KMS-11 (cell line): ENCODE measurements at regions not wholly inside any gene's neighbourhood (a gene's known extent, or its start where the extent isn't known, plus 50 kb on each side); places are given as distances from the start of the nearest gene placed in this dataset.

ENCODE experiments used
- H2AFZ ChIP-seq: fragments of 200-600 bp; sonication (generic); 2 replicates; pipeline ENCODE4 v1.6.1; 2016; ENCODE audit warnings: antibody characterized with exemption, mixed run types, low read depth
- H3K27ac ChIP-seq: fragments of 200-600 bp; sonication (generic); 2 replicates; pipeline ENCODE4 v1.6.1; 2016; ENCODE audit warnings: mild to moderate bottlenecking, mixed run types
- H3K27me3 ChIP-seq: fragments of 200-600 bp; sonication (generic); 2 replicates; pipeline ENCODE4 v1.6.1; 2017; ENCODE audit warnings: mild to moderate bottlenecking, low read depth, mixed run types, moderate library complexity; ENCODE audit not compliant: insufficient read depth
- H3K36me3 ChIP-seq: fragments of 200-600 bp; sonication (generic); 2 replicates; pipeline ENCODE4 v1.6.1; 2017; ENCODE audit warnings: mild to moderate bottlenecking, mixed run types; ENCODE audit not compliant: insufficient read depth
- H3K4me1 ChIP-seq: fragments of 200-600 bp; sonication (generic); 2 replicates; pipeline ENCODE4 v1.6.1; 2016; ENCODE audit warnings: mild to moderate bottlenecking, low read depth, mixed run types; ENCODE audit not compliant: poor library complexity, severe bottlenecking
- H3K4me2 ChIP-seq: fragments of 200-600 bp; sonication (generic); 2 replicates; pipeline ENCODE4 v1.7.0; 2016; ENCODE audit warnings: mild to moderate bottlenecking, mixed run types
- H3K4me3 ChIP-seq: fragments of 200-600 bp; sonication (generic); IDR thresholded peaks from 2 replicates; pipeline ENCODE4 v1.6.1; 2017; ENCODE audit warnings: low read depth, low read length, mixed read lengths; ENCODE audit not compliant: insufficient read depth
- H3K79me2 ChIP-seq: fragments of 200-600 bp; sonication (generic); 2 replicates; pipeline ENCODE4 v1.6.1; 2016; ENCODE audit warnings: low read depth, mixed run types; ENCODE audit not compliant: insufficient read depth
- H3K9ac ChIP-seq: fragments of 200-600 bp; sonication (generic); 2 replicates; pipeline ENCODE4 v1.6.1; 2016; ENCODE audit warnings: mild to moderate bottlenecking, mixed run types
- H4K20me1 ChIP-seq: fragments of 200-600 bp; sonication (generic); 2 replicates; pipeline ENCODE4 v1.6.1; 2016; ENCODE audit warnings: mild to moderate bottlenecking, mixed run types; ENCODE audit not compliant: insufficient read depth
- TF ChIP-seq, protein P1 (sequence below): fragments of 200-600 bp; sonication (generic); conservative IDR thresholded peaks from 2 replicates; pipeline ENCODE4 v1.6.1; 2017; ENCODE audit warnings: low read depth, mild to moderate bottlenecking, antibody characterized with exemption, low read length, moderate library complexity, mixed read lengths

DNA sequence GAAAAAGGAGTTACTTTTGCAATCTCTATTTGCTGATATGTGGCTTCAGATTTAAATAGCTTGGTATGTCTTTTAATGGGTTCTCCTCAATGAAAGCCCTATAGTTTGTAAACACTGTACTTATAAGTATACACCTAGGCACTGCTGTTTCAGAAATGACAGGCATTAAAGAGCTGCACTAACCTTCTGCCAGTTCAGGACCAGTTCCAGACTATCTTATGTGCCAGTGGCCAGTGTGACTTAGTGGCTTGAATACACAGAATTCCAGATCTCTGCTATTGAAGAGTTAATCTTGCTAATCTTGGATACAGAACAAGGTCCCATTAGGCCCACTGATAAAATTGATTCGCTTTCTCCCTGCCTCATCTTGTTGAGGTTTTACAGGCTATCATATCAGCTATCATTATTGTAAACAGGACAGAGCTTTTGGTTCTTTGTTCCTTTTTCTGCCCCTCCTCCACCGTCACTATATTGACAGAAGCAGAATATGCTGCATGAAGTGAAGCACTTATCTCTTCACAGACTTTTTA lies 337.5 kb downstream of the LRRIQ3 start:
- no peak overlapping the region for H3K9ac ChIP-seq
- no peak overlapping the region for H3K27ac ChIP-seq
- no peaks in the 10 kb centered on the region for H3K36me3 ChIP-seq
- H3K4me1 ChIP-seq = no peaks in the 10 kb centered on the region
- no peaks in the 10 kb centered on the region for H3K79me2 ChIP-seq
- no peak overlapping the region for H2AFZ ChIP-seq
- H3K4me3 ChIP-seq = no peak overlapping the region
- TF ChIP-seq, protein P1, sequence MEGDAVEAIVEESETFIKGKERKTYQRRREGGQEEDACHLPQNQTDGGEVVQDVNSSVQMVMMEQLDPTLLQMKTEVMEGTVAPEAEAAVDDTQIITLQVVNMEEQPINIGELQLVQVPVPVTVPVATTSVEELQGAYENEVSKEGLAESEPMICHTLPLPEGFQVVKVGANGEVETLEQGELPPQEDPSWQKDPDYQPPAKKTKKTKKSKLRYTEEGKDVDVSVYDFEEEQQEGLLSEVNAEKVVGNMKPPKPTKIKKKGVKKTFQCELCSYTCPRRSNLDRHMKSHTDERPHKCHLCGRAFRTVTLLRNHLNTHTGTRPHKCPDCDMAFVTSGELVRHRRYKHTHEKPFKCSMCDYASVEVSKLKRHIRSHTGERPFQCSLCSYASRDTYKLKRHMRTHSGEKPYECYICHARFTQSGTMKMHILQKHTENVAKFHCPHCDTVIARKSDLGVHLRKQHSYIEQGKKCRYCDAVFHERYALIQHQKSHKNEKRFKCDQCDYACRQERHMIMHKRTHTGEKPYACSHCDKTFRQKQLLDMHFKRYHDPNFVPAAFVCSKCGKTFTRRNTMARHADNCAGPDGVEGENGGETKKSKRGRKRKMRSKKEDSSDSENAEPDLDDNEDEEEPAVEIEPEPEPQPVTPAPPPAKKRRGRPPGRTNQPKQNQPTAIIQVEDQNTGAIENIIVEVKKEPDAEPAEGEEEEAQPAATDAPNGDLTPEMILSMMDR = no peak
- no peaks in the 10 kb centered on the region for H4K20me1 ChIP-seq
- H3K27me3 ChIP-seq = no peaks in the 10 kb centered on the region
- no peak overlapping the region for H3K4me2 ChIP-seq

DNA sequence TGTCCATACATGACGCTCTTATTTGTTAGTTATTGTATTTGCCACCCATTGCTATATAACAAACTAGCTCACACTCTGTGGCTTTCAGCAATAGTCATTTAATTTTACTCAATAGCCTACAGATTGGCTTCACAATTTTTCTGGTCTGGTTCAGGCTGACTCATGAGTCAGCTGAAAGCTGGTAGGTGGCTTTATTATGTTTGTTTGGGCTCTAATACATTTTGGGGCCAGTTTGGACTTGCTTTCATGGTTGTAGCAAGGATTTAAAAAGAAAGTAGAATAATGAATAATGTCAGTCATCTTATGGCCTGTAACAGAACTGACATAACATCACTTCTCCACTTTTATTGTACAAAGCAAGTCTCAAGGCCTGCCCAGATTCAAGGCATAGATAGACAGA lies 338.7 kb downstream of the LRRIQ3 start:
- TF ChIP-seq, protein P1 = no peak

DNA sequence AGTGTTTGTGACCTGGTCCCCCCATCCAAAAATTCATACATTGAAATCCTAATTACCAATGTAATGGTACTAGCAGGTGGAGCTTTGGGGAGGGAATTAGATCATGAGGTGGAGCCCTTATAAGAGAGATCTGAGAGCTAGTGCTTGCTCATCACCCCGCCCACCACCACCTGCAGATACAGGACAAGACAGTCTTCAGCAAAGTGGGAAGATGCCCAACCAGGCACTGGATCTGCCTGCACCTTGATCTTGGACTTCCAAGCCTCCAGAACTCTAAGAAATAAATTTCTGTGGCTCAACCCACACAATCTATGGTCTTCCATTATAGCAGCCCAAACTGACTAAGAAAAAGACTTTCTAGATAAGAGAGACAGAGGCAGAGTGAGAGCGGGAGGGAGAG lies 343.4 kb downstream of the LRRIQ3 start:
- no peak overlapping the region for H3K27ac ChIP-seq
- no peaks in the 10 kb centered on the region for H3K36me3 ChIP-seq
- no peaks in the 10 kb centered on the region for H3K79me2 ChIP-seq
- no peaks in the 10 kb centered on the region for H3K27me3 ChIP-seq
- no peaks in the 10 kb centered on the region for H4K20me1 ChIP-seq
- no peak overlapping the region for H3K9ac ChIP-seq
- TF ChIP-seq, protein P1 = no peak
- no peak overlapping the region for H2AFZ ChIP-seq
- no peak overlapping the region for H3K4me3 ChIP-seq
- H3K4me2 ChIP-seq = no peak overlapping the region
- no peaks in the 10 kb centered on the region for H3K4me1 ChIP-seq

More for the DNA sequence above, 338.7 kb downstream of the LRRIQ3 start:
- no peak overlapping the region for H3K4me3 ChIP-seq
- H3K36me3 ChIP-seq = no peaks in the 10 kb centered on the region
- H3K9ac ChIP-seq = no peak overlapping the region
- no peaks in the 10 kb centered on the region for H3K4me1 ChIP-seq
- H3K4me2 ChIP-seq = no peak overlapping the region
- no peaks in the 10 kb centered on the region for H3K27me3 ChIP-seq
- no peak overlapping the region for H2AFZ ChIP-seq
- H4K20me1 ChIP-seq = no peaks in the 10 kb centered on the region
- H3K27ac ChIP-seq = no peak overlapping the region
- H3K79me2 ChIP-seq = no peaks in the 10 kb centered on the region

DNA sequence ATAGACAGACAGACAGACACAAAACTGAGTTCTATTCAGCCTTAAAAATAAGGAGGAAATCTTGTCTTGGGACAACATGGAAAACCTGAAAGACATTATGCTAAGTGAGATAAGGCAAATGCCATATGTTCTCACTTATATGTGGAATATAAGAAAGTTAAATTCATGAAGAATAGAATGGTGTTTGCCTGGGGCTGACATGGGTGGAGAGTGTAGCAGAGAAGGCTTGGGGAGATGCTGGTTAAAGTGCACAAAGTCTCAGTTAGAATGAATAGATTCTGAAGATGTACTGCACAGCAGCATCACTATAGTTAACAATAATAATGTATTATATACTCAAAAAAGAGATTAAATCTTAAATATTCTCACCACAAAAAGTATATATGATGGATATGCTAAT lies 355.5 kb downstream of the LRRIQ3 start:
- Histone ChIP-seq H3K27ac (no peak overlapping the region), H3K4me1 (no peaks in the 10 kb centered on the region), H3K9ac (no peak overlapping the region), H3K4me2 (no peak overlapping the region), H4K20me1 (no peaks in the 10 kb centered on the region), H3K79me2 (no peaks in the 10 kb centered on the region), H3K4me3 (no peak overlapping the region), H2AFZ (no peak overlapping the region), H3K36me3 (no peaks in the 10 kb centered on the region), H3K27me3 (no peaks in the 10 kb centered on the region)
- TF ChIP-seq, protein P1 = no peak
